K562 (cell line): ENCODE measurements at regions not wholly inside any gene's neighbourhood (a gene's known extent, or its start where the extent isn't known, plus 50 kb on each side); places are given as distances from the start of the nearest gene placed in this dataset.

Source experiments
- CREB5 ChIP-seq: fragments of 250-450 bp; sonication (Bioruptor Pico); IDR thresholded peaks from 2 replicates; pipeline ENCODE4 v1.5.0; 2020; ENCODE audit warnings: mild to moderate bottlenecking
- CTCF ChIP-seq, 3 experiments: IDR thresholded peaks in 2 of 3; conservative IDR thresholded peaks in 1 of 3; 2 replicates each; pipeline ENCODE4 v1.5.1; 2011 to 2012; ENCODE audit warnings: low read length in 3 of 3, mild to moderate bottlenecking in 3 of 3, control low read depth in 2 of 3, improper control_type of control experiment in 1 of 3, inconsistent platforms in 1 of 3, low read depth in 1 of 3, mixed read lengths in 1 of 3, moderate library complexity in 1 of 3; ENCODE audit not compliant: insufficient read depth in 2 of 3
- E2F3 ChIP-seq: fragments of 250-450 bp; sonication (Bioruptor Pico); IDR thresholded peaks from 2 replicates; pipeline ENCODE4 v1.4.0; 2020; ENCODE audit warnings: mild to moderate bottlenecking
- EZH2 ChIP-seq: IDR thresholded peaks from 2 replicates; pipeline ENCODE4 v1.6.1; 2012; ENCODE audit warnings: low read depth, mild to moderate bottlenecking, inconsistent platforms, low read length, borderline replicate concordance
- HCFC1 ChIP-seq: IDR thresholded peaks from 2 replicates; pipeline ENCODE4 v1.6.1; 2012; ENCODE audit warnings: low read depth, low read length, improper control_type of control experiment
- LCOR ChIP-seq: sonication (generic); formaldehyde crosslinking; IDR thresholded peaks from 2 replicates; pipeline ENCODE4 v1.8.0; 2022; ENCODE audit warnings: mild to moderate bottlenecking, missing genetic modification reagents
- POLR2AphosphoS5 ChIP-seq: IDR thresholded peaks from 2 replicates; pipeline ENCODE4 v1.6.1; 2011; ENCODE audit warnings: mild to moderate bottlenecking, low read depth, low read length, moderate library complexity; ENCODE audit not compliant: control insufficient read depth, insufficient read depth
- SMARCE1 ChIP-seq: fragments of 450-650 bp; IDR thresholded peaks from 2 replicates; pipeline ENCODE4 v1.7.1; 2016; ENCODE audit warnings: mild to moderate bottlenecking
- STAT5B ChIP-seq: fragments of 250-450 bp; sonication (Bioruptor Pico); IDR thresholded peaks from 2 replicates; pipeline ENCODE4 v1.8.0; 2021; ENCODE audit warnings: mild to moderate bottlenecking, inconsistent platforms
- ZNF184 ChIP-seq: sonication (generic); formaldehyde crosslinking; IDR thresholded peaks from 2 replicates; pipeline ENCODE4 v1.5.0; 2020; ENCODE audit warnings: missing genetic modification reagents
- ZNF436 ChIP-seq: fragments of 250-450, 450-650 bp; sonication (Bioruptor Pico); formaldehyde crosslinking; IDR thresholded peaks from 2 replicates; pipeline ENCODE4 v1.7.0; 2020; ENCODE audit warnings: mild to moderate bottlenecking
- TF ChIP-seq, protein P1 (sequence below): fragments of 450-650 bp; IDR thresholded peaks from 2 replicates; pipeline ENCODE4 v1.6.1; 2017; ENCODE audit warnings: antibody characterized with exemption, mild to moderate bottlenecking
- TF ChIP-seq, protein P2 (sequence below): sonication (generic); formaldehyde crosslinking; IDR thresholded peaks from 2 replicates; pipeline ENCODE4 v1.8.0; 2023; ENCODE audit warnings: mild to moderate bottlenecking, missing genetic modification reagents
- TF ChIP-seq, protein P3 (sequence below): sonication (generic); formaldehyde crosslinking; IDR thresholded peaks from 2 replicates; pipeline ENCODE4 v1.8.0; 2022; ENCODE audit warnings: missing genetic modification reagents, mild to moderate bottlenecking, borderline replicate concordance

DNA sequence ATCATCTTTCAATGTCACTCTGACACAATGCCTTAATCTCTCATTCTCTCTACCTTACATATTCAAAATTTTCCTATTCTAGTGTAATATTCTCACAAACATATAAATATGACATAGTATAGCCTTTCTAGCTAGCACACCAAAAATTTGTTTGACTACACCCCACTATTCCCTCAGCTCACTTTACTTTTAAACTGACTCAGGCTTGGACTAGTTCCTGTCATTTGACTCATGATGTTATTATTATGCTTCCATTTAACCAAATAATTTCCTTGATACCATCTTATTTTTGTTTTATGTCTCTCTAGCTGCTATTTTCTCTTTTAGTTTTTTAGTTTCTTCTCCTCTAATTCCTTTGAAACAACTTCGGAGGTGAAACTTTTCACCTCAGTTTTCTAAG is 1745.6 kb upstream of the PCDH20 start:
- TF ChIP-seq EZH2, result no peak
- TF ChIP-seq E2F3 (CRISPR knock-in tag), result no peak
- TF ChIP-seq, protein P1, sequence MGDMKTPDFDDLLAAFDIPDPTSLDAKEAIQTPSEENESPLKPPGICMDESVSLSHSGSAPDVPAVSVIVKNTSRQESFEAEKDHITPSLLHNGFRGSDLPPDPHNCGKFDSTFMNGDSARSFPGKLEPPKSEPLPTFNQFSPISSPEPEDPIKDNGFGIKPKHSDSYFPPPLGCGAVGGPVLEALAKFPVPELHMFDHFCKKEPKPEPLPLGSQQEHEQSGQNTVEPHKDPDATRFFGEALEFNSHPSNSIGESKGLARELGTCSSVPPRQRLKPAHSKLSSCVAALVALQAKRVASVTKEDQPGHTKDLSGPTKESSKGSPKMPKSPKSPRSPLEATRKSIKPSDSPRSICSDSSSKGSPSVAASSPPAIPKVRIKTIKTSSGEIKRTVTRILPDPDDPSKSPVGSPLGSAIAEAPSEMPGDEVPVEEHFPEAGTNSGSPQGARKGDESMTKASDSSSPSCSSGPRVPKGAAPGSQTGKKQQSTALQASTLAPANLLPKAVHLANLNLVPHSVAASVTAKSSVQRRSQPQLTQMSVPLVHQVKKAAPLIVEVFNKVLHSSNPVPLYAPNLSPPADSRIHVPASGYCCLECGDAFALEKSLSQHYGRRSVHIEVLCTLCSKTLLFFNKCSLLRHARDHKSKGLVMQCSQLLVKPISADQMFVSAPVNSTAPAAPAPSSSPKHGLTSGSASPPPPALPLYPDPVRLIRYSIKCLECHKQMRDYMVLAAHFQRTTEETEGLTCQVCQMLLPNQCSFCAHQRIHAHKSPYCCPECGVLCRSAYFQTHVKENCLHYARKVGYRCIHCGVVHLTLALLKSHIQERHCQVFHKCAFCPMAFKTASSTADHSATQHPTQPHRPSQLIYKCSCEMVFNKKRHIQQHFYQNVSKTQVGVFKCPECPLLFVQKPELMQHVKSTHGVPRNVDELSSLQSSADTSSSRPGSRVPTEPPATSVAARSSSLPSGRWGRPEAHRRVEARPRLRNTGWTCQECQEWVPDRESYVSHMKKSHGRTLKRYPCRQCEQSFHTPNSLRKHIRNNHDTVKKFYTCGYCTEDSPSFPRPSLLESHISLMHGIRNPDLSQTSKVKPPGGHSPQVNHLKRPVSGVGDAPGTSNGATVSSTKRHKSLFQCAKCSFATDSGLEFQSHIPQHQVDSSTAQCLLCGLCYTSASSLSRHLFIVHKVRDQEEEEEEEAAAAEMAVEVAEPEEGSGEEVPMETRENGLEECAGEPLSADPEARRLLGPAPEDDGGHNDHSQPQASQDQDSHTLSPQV, result no peak
- TF ChIP-seq ZNF184 (CRISPR knock-in tag), result no peak
- no peak for TF ChIP-seq HCFC1
- no peak for TF ChIP-seq LCOR (CRISPR knock-in tag)
- TF ChIP-seq ZNF436 (CRISPR knock-in tag), result no peak
- TF ChIP-seq CREB5 (CRISPR knock-in tag), result no peak
- TF ChIP-seq, protein P2, sequence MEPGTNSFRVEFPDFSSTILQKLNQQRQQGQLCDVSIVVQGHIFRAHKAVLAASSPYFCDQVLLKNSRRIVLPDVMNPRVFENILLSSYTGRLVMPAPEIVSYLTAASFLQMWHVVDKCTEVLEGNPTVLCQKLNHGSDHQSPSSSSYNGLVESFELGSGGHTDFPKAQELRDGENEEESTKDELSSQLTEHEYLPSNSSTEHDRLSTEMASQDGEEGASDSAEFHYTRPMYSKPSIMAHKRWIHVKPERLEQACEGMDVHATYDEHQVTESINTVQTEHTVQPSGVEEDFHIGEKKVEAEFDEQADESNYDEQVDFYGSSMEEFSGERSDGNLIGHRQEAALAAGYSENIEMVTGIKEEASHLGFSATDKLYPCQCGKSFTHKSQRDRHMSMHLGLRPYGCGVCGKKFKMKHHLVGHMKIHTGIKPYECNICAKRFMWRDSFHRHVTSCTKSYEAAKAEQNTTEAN (CRISPR knock-in tag), result no peak
- TF ChIP-seq, protein P3, sequence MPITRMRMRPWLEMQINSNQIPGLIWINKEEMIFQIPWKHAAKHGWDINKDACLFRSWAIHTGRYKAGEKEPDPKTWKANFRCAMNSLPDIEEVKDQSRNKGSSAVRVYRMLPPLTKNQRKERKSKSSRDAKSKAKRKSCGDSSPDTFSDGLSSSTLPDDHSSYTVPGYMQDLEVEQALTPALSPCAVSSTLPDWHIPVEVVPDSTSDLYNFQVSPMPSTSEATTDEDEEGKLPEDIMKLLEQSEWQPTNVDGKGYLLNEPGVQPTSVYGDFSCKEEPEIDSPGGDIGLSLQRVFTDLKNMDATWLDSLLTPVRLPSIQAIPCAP (CRISPR knock-in tag), result no peak
- TF ChIP-seq CTCF (IDR thresholded peaks at IDR 0.05 in 2 of 3, conservative IDR thresholded peaks at IDR 0.05 in 1 of 3; ENCODE audit: insufficient read depth in 2 of 3, low read depth in 1 of 3, low read length in 3 of 3), result no peak
- no peak for TF ChIP-seq POLR2AphosphoS5
- TF ChIP-seq SMARCE1, result no peak
- TF ChIP-seq STAT5B, result no peak
